GM23338 (cell line): ENCODE measurements at regions not wholly inside any gene's neighbourhood (a gene's known extent, or its start where the extent isn't known, plus 50 kb on each side); places are given as distances from the start of the nearest gene placed in this dataset.

Experiments
- ATAC-seq: fragments of 200-7000 bp; cut with Tn5 transposase; 3 replicates; pipeline ENCODE4 v1.9.1; 2020
- DNase-seq: peaks from one replicate; pipeline ENCODE4 v3.0.0-alpha.2; 2015; ENCODE audit warnings: low spot score
- H2AFZ ChIP-seq: fragments of 200-600 bp; sonication (generic); 2 replicates; pipeline ENCODE4 v1.8.0; 2016; ENCODE audit warnings: antibody characterized with exemption, mild to moderate bottlenecking, moderate library complexity
- H3F3A ChIP-seq: fragments of 200-600 bp; sonication (generic); replicated peaks from 2 replicates; pipeline ENCODE4 v1.8.0; 2017; ENCODE audit warnings: antibody characterized with exemption, mixed run types, low read depth
- H3K27ac ChIP-seq: fragments of 200-600 bp; sonication (generic); 2 replicates; pipeline ENCODE4 v1.6.1; 2016; ENCODE audit warnings: low read depth
- H3K27me3 ChIP-seq: fragments of 200-600 bp; sonication (generic); 2 replicates; pipeline ENCODE4 v1.8.0; 2016; ENCODE audit warnings: mild to moderate bottlenecking, mixed run types, moderate library complexity; ENCODE audit not compliant: insufficient read depth
- H3K36me3 ChIP-seq: fragments of 200-600 bp; sonication (generic); 2 replicates; pipeline ENCODE4 v1.8.0; 2016; ENCODE audit warnings: mild to moderate bottlenecking; ENCODE audit not compliant: insufficient read depth
- H3K4me1 ChIP-seq: fragments of 200-600 bp; sonication (generic); 2 replicates; pipeline ENCODE4 v1.8.0; 2016; ENCODE audit warnings: mild to moderate bottlenecking, moderate library complexity; ENCODE audit not compliant: insufficient read depth
- H3K4me2 ChIP-seq: fragments of 200-600 bp; sonication (generic); 2 replicates; pipeline ENCODE4 v1.7.1; 2017; ENCODE audit warnings: mixed run types
- H3K4me3 ChIP-seq: fragments of 200-600 bp; sonication (generic); 2 replicates; pipeline ENCODE4 v1.6.1; 2016; ENCODE audit warnings: mixed run types
- H3K79me2 ChIP-seq: fragments of 200-600 bp; sonication (generic); replicated peaks from 2 replicates; pipeline ENCODE4 v1.8.0; 2017; ENCODE audit warnings: mild to moderate bottlenecking; ENCODE audit not compliant: insufficient read depth
- H3K9me2 ChIP-seq: fragments of 200-600 bp; sonication (generic); 2 replicates; pipeline ENCODE4 v1.8.0; 2017; ENCODE audit not compliant: insufficient read depth
- H4K20me1 ChIP-seq: fragments of 200-600 bp; sonication (generic); replicated peaks from 2 replicates; pipeline ENCODE4 v1.8.0; 2017; ENCODE audit warnings: mild to moderate bottlenecking; ENCODE audit not compliant: insufficient read depth
- H3K27ac Mint-ChIP-seq: 2 replicates; pipeline ENCODE4 v1.8.0; 2020; ENCODE audit warnings: inconsistent platforms, mild to moderate bottlenecking, moderate library complexity, mixed read lengths
- H3K27me3 Mint-ChIP-seq: 3 replicates; pipeline ENCODE4 v1.8.0; 2022; ENCODE audit warnings: low read depth, mild to moderate bottlenecking, moderate library complexity, mixed read lengths, inconsistent platforms; ENCODE audit not compliant: insufficient read depth, poor library complexity
- H3K36me3 Mint-ChIP-seq: 3 replicates; pipeline ENCODE4 v1.8.0; 2021; ENCODE audit warnings: low read depth, mild to moderate bottlenecking, inconsistent platforms, moderate library complexity, mixed read lengths
- H3K4me1 Mint-ChIP-seq: 3 replicates; pipeline ENCODE4 v1.8.0; 2020; ENCODE audit warnings: mild to moderate bottlenecking, inconsistent platforms, mixed read lengths
- H3K4me3 Mint-ChIP-seq: 3 replicates; pipeline ENCODE4 v1.8.0; 2021; ENCODE audit warnings: moderate library complexity, mild to moderate bottlenecking, inconsistent platforms, mixed read lengths
- H3K9me3 Mint-ChIP-seq: 3 replicates; pipeline ENCODE4 v1.8.0; 2020; ENCODE audit warnings: moderate library complexity, mild to moderate bottlenecking, inconsistent platforms, mixed read lengths
- CREB1 ChIP-seq: fragments of 250-450 bp; sonication (Bioruptor Pico); IDR thresholded peaks from 2 replicates; pipeline ENCODE4 v1.5.0; 2020; ENCODE audit warnings: low read depth, mild to moderate bottlenecking, moderate library complexity
- EZH2 ChIP-seq: fragments of 200-600 bp; sonication (generic); IDR thresholded peaks from one replicate; pipeline ENCODE4 v1.8.0; 2017; ENCODE audit warnings: antibody characterized with exemption, mild to moderate bottlenecking, low read depth; ENCODE audit not compliant: unreplicated experiment
- EZH2phosphoT487 ChIP-seq: fragments of 200-600 bp; sonication (generic); IDR thresholded peaks from one replicate; pipeline ENCODE4 v1.8.1; 2018; ENCODE audit warnings: antibody characterized with exemption; ENCODE audit not compliant: unreplicated experiment
- JUNB ChIP-seq: IDR thresholded peaks from one replicate; pipeline ENCODE4 v1.6.1; 2016; ENCODE audit warnings: antibody characterized with exemption; ENCODE audit not compliant: unreplicated experiment
- NANOG ChIP-seq: IDR thresholded peaks from 2 replicates; pipeline ENCODE4 v1.6.1; 2016; ENCODE audit warnings: antibody characterized with exemption, borderline replicate concordance
- POLR2AphosphoS5 ChIP-seq: IDR thresholded peaks from 2 replicates; pipeline ENCODE4 v1.6.1; 2016; ENCODE audit warnings: antibody characterized with exemption, low read depth
- STAT1 ChIP-seq: IDR thresholded peaks from one replicate; pipeline ENCODE4 v1.6.1; 2016; ENCODE audit warnings: antibody characterized with exemption; ENCODE audit not compliant: unreplicated experiment
- ZNF114 ChIP-seq: fragments of 250-450 bp; sonication (Bioruptor Pico); IDR thresholded peaks from 2 replicates; pipeline ENCODE4 v1.5.0; 2020; ENCODE audit warnings: mild to moderate bottlenecking, moderate library complexity
- ZNF331 ChIP-seq: fragments of 250-450 bp; sonication (Bioruptor Pico); IDR thresholded peaks from 2 replicates; pipeline ENCODE4 v1.5.0; 2020; ENCODE audit warnings: low read depth, mild to moderate bottlenecking, moderate library complexity
- TF ChIP-seq, protein P1 (sequence below): IDR thresholded peaks from one replicate; pipeline ENCODE4 v1.6.1; 2018; ENCODE audit warnings: antibody characterized with exemption; ENCODE audit not compliant: unreplicated experiment
- TF ChIP-seq, protein P2 (sequence below), 2 experiments: fragments of 200-600 bp in 1 of 2; sonication (generic) in 1 of 2; conservative IDR thresholded peaks; 2 replicates each; pipeline versions ENCODE4 v1.5.1 to v1.6.1; 2016 to 2017; ENCODE audit warnings: antibody characterized with exemption in 2 of 2, low read depth in 2 of 2, mild to moderate bottlenecking in 2 of 2, moderate library complexity in 1 of 2
- TF ChIP-seq, protein P3 (sequence below): IDR thresholded peaks from 2 replicates; pipeline ENCODE4 v1.6.1; 2016; ENCODE audit warnings: antibody characterized with exemption
- TF ChIP-seq, protein P4 (sequence below): fragments of 250-450 bp; sonication (Bioruptor Pico); IDR thresholded peaks from 2 replicates; pipeline ENCODE4 v1.5.0; 2020; ENCODE audit warnings: mild to moderate bottlenecking, moderate library complexity

DNA sequence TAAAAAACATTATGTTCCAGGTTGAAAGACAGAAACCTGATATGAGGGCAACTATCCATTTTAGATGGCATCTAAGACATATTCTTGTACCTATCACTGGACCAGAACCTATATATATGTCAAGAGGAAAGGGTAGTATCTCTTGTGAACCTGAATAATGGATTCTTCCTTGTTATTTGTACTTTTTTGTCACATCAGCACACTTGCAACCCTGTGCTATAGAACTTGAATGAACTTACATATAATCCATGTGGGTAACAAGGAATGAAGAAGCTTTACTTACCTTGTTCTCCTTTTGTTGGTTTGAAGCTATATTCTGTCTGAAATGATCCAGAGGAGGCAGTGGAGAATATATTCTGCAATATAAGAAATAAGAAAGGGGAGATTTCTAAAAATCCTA lies 483.7 kb upstream of the ATXN8OS start:
- Histone ChIP-seq H2AFZ (no peak overlapping the region), H3K79me2 (no peaks in the 10 kb centered on the region), H4K20me1 (no peaks in the 10 kb centered on the region), H3K27ac (no peak overlapping the region), H3K36me3 (peaks cover 5% of the 10 kb centered on the region; the same call in 1 of the 2 replicates), H3K4me3 (no peak overlapping the region), H3K27me3 (no peaks in the 10 kb centered on the region), H3F3A (no peaks in the 10 kb centered on the region), H3K4me2 (no peak overlapping the region), H3K9me2 (peaks cover 4% of the 10 kb centered on the region; the same call in 1 of the 2 replicates), H3K4me1 (no peaks in the 10 kb centered on the region)
- ATAC-seq (no peak), DNase-seq (no peak)
- Mint-ChIP-seq H3K9me3 (peaks cover 30% of the 10 kb centered on the region), H3K36me3 (peaks cover 36% of the 10 kb centered on the region), H3K4me3 (no peak overlapping the region), H3K27ac (no peak overlapping the region), H3K27me3 (no peaks in the 10 kb centered on the region), H3K4me1 (peaks cover 14% of the 10 kb centered on the region)
- no peak for TF ChIP-seq POLR2AphosphoS5
- TF ChIP-seq EZH2phosphoT487, result no peak
- no peak for TF ChIP-seq EZH2
- no peak for TF ChIP-seq ZNF114
- TF ChIP-seq, protein P1, sequence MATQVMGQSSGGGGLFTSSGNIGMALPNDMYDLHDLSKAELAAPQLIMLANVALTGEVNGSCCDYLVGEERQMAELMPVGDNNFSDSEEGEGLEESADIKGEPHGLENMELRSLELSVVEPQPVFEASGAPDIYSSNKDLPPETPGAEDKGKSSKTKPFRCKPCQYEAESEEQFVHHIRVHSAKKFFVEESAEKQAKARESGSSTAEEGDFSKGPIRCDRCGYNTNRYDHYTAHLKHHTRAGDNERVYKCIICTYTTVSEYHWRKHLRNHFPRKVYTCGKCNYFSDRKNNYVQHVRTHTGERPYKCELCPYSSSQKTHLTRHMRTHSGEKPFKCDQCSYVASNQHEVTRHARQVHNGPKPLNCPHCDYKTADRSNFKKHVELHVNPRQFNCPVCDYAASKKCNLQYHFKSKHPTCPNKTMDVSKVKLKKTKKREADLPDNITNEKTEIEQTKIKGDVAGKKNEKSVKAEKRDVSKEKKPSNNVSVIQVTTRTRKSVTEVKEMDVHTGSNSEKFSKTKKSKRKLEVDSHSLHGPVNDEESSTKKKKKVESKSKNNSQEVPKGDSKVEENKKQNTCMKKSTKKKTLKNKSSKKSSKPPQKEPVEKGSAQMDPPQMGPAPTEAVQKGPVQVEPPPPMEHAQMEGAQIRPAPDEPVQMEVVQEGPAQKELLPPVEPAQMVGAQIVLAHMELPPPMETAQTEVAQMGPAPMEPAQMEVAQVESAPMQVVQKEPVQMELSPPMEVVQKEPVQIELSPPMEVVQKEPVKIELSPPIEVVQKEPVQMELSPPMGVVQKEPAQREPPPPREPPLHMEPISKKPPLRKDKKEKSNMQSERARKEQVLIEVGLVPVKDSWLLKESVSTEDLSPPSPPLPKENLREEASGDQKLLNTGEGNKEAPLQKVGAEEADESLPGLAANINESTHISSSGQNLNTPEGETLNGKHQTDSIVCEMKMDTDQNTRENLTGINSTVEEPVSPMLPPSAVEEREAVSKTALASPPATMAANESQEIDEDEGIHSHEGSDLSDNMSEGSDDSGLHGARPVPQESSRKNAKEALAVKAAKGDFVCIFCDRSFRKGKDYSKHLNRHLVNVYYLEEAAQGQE, result no peak
- TF ChIP-seq, protein P2, sequence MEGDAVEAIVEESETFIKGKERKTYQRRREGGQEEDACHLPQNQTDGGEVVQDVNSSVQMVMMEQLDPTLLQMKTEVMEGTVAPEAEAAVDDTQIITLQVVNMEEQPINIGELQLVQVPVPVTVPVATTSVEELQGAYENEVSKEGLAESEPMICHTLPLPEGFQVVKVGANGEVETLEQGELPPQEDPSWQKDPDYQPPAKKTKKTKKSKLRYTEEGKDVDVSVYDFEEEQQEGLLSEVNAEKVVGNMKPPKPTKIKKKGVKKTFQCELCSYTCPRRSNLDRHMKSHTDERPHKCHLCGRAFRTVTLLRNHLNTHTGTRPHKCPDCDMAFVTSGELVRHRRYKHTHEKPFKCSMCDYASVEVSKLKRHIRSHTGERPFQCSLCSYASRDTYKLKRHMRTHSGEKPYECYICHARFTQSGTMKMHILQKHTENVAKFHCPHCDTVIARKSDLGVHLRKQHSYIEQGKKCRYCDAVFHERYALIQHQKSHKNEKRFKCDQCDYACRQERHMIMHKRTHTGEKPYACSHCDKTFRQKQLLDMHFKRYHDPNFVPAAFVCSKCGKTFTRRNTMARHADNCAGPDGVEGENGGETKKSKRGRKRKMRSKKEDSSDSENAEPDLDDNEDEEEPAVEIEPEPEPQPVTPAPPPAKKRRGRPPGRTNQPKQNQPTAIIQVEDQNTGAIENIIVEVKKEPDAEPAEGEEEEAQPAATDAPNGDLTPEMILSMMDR (conservative IDR thresholded peaks at IDR 0.05; ENCODE audit: low read depth in 2 of 2), result no peak
- TF ChIP-seq CREB1 (CRISPR knock-in tag), result no peak
- no peak for TF ChIP-seq STAT1
- TF ChIP-seq, protein P3, sequence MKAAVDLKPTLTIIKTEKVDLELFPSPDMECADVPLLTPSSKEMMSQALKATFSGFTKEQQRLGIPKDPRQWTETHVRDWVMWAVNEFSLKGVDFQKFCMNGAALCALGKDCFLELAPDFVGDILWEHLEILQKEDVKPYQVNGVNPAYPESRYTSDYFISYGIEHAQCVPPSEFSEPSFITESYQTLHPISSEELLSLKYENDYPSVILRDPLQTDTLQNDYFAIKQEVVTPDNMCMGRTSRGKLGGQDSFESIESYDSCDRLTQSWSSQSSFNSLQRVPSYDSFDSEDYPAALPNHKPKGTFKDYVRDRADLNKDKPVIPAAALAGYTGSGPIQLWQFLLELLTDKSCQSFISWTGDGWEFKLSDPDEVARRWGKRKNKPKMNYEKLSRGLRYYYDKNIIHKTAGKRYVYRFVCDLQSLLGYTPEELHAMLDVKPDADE, result no peak
- TF ChIP-seq ZNF331 (CRISPR knock-in tag), result no peak
- TF ChIP-seq, protein P4, sequence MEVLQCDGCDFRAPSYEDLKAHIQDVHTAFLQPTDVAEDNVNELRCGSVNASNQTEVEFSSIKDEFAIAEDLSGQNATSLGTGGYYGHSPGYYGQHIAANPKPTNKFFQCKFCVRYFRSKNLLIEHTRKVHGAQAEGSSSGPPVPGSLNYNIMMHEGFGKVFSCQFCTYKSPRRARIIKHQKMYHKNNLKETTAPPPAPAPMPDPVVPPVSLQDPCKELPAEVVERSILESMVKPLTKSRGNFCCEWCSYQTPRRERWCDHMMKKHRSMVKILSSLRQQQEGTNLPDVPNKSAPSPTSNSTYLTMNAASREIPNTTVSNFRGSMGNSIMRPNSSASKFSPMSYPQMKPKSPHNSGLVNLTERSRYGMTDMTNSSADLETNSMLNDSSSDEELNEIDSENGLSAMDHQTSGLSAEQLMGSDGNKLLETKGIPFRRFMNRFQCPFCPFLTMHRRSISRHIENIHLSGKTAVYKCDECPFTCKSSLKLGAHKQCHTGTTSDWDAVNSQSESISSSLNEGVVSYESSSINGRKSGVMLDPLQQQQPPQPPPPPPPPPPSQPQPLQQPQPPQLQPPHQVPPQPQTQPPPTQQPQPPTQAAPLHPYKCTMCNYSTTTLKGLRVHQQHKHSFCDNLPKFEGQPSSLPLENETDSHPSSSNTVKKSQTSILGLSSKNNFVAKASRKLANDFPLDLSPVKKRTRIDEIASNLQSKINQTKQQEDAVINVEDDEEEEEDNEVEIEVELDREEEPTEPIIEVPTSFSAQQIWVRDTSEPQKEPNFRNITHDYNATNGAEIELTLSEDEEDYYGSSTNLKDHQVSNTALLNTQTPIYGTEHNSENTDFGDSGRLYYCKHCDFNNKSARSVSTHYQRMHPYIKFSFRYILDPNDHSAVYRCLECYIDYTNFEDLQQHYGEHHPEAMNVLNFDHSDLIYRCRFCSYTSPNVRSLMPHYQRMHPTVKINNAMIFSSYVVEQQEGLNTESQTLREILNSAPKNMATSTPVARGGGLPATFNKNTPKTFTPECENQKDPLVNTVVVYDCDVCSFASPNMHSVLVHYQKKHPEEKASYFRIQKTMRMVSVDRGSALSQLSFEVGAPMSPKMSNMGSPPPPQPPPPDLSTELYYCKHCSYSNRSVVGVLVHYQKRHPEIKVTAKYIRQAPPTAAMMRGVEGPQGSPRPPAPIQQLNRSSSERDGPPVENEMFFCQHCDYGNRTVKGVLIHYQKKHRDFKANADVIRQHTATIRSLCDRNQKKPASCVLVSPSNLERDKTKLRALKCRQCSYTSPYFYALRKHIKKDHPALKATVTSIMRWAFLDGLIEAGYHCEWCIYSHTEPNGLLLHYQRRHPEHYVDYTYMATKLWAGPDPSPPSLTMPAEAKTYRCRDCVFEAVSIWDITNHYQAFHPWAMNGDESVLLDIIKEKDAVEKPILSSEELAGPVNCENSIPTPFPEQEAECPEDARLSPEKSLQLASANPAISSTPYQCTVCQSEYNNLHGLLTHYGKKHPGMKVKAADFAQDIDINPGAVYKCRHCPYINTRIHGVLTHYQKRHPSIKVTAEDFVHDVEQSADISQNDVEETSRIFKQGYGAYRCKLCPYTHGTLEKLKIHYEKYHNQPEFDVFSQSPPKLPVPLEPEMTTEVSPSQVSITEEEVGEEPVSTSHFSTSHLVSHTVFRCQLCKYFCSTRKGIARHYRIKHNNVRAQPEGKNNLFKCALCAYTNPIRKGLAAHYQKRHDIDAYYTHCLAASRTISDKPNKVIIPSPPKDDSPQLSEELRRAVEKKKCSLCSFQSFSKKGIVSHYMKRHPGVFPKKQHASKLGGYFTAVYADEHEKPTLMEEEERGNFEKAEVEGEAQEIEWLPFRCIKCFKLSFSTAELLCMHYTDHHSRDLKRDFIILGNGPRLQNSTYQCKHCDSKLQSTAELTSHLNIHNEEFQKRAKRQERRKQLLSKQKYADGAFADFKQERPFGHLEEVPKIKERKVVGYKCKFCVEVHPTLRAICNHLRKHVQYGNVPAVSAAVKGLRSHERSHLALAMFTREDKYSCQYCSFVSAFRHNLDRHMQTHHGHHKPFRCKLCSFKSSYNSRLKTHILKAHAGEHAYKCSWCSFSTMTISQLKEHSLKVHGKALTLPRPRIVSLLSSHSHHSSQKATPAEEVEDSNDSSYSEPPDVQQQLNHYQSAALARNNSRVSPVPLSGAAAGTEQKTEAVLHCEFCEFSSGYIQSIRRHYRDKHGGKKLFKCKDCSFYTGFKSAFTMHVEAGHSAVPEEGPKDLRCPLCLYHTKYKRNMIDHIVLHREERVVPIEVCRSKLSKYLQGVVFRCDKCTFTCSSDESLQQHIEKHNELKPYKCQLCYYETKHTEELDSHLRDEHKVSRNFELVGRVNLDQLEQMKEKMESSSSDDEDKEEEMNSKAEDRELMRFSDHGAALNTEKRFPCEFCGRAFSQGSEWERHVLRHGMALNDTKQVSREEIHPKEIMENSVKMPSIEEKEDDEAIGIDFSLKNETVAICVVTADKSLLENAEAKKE (CRISPR knock-in tag), result no peak
- no peak for TF ChIP-seq NANOG
- TF ChIP-seq JUNB, result no peak
